NCI-H1105 treated with DMSO at 0.1 percent for 48 hours (cell line): ENCODE measurements at regions not wholly inside any gene's neighbourhood (a gene's known extent, or its start where the extent isn't known, plus 50 kb on each side); places are given as distances from the start of the nearest gene placed in this dataset.

Experiments used
- DNase-seq: peaks from one replicate; lab custom pipeline; 2025; lab: John Stamatoyannopoulos, UW

DNA sequence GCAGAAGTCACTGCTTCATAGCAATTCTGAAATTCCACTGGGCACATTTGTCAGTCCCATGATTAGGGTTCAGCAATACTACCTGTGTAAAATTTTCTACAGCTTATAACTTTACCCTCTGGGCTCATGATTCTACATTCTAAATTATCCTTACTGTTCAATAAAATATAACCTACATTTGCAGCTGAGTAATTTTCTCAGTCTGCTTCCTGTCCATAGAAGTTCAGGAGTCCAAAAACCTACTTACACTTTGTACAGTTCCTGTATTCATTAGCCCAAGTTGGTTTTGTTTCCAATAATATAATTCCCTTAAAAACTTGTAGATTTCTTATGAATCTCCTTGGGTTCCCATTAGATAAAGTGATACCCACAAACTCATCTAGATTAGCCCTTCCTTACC lies 295.3 kb downstream of the SP3 start:
- DNase-seq: no peak

- DNase-seq: no peak
Measured at GRCh38 chr2:173672573-173673340, 292.4 kb downstream of the SP3 start.

DNA sequence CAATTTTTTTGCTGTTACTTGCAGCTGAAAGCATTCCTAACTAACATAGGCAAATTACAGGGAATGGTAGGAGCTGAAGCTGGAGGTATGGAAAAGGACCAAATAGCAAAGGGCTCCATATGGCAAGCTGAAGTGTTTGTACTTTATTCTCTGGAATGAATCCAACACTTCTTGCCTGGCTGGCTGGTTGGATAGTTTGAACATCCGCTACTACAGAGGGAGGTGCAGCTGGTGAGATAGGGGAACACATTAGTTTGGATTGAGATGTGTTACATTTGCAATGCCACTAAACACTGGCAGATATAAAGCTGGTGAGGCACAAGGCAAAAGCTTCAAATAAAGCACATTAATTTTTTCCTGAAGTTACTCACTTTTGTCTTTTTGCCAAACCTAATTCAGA lies 291.5 kb downstream of the SP3 start:
- DNase-seq: peak; percentile 34

GRCh38 chr2:173676647-173677046 lies 288.5 kb downstream of the SP3 start:
- DNase-seq: no peak

DNA sequence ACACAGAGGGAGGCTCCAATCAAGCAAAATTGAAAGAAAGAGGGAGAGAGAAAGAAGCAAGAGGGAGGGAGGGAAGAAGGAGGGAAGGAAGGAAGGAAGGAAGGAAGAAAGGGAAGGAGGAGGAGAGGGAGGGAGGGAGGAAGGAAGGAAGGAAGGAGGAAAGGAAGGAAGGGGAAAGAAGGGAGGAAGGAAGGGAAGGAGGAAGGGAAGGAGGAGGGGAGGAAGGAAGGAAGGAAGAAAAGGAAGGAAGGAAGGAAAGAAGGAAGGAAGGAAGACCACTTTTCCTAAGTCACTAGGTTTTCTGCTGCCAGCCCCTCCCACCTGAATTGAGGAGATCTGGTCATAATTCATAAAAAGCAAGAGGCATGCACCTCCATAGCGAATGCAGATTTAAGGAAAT lies 287.0 kb downstream of the SP3 start:
- no peak for DNase-seq

- no peak for DNase-seq
Measured at GRCh38 chr2:173680574-173680973, 284.6 kb downstream of the SP3 start.

GRCh38 chr2:173681881-173682650 lies 283.1 kb downstream of the SP3 start:
- DNase-seq: no peak

GRCh38 chr2:173684896-173685459 lies 280.2 kb downstream of the SP3 start:
- DNase-seq: no peak

DNA sequence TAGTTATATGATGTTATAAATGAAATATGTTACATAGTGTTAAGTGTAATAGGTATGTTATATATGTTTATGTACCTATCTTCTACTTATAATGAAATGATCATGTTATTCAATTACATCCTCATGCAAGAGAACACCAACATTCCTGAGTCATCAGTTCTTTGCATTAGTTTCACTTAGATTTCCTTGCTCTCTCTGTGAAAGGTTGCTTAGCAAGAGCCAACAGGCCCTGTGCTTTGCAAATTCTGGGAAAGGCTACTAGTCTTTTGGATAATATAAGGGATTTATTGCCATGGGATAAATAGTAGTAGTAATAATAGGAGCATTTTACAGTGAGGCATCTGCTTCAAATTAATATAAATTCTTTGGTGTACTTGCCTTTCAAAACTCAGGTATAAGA lies 274.8 kb downstream of the SP3 start:
- no peak for DNase-seq

DNA sequence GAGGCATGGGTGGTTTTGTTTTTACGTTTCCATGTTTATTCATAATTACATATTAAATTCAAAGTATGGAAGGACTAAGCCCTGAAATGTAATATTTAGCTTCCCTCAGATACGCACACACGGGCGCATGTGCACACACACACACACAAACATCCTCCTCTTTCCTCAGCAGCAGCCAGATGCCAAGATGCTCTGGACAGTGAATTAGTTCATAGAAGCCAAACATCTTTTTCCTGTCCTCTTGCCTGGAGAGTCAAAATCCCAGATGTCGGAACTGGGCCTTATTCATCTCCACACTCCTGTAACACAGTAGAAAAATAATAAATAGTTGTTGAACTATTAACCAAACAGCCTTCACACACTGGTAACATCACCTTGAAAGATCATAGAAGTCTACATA lies 273.1 kb downstream of the SP3 start:
- no peak for DNase-seq

GRCh38 chr2:173693044-173693589 lies 272.1 kb downstream of the SP3 start:
- DNase-seq: no peak

DNA sequence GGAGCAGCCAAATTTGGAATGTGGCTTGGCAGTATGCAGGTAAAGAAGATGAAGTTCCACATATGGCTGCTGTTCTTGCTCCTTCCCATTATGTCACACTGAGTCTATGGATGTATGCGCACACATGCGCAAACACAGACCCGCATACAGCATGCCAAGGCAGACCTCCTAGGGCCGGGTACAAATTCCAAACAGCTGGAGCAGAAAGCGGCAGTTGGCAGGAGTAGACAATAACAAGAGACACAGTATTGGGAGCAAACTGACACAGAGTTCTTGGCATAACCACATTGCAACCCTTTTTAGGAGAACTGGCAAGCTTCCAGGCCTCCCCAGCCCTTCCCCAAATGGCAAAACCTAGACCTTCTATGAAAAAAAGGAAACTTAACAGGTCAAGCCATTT lies 268.9 kb downstream of the SP3 start:
- peak; percentile 2 for DNase-seq

DNA sequence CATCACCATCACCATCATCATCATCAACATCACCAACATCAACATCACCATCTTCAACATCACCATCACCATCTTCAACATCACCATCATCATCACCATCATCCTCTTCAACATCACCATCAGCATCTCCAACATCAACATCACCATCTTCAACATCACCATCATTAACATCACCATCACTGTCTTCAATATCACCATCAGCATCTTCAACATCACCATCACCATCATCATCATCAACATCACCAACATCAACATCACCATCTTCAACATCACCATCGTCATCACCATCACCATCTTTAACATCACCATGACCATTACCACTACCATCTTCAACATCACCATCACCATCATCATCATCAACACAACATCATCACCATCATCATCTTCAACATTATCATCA lies 267.2 kb downstream of the SP3 start:
- no peak for DNase-seq

- no peak for DNase-seq
Measured at GRCh38 chr2:173705656-173706055, 259.5 kb downstream of the SP3 start.

DNA sequence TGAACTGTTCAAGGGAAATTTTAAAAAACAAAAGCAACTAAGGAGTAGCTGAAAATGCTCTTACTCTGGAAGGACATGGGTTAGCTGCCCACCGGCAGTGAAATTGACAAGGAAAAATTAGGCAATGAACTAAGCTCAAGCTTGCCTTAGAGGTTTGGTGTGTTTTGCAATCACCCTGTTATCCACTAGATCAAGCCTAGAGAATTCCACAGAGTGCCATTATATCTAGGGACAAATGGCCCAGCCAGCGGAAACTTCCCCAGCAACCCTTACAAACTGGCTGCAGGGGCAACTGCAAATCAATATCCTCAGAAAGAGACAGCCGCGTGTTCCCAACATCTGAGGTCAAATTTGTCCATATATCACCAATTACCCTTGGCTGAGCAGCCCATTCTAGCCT lies 258.2 kb downstream of the SP3 start:
- no peak for DNase-seq

GRCh38 chr2:173708806-173709205 lies 256.4 kb downstream of the SP3 start:
- no peak for DNase-seq

- DNase-seq: no peak
Measured at GRCh38 chr2:173711816-173712215, 253.4 kb downstream of the SP3 start.

DNA sequence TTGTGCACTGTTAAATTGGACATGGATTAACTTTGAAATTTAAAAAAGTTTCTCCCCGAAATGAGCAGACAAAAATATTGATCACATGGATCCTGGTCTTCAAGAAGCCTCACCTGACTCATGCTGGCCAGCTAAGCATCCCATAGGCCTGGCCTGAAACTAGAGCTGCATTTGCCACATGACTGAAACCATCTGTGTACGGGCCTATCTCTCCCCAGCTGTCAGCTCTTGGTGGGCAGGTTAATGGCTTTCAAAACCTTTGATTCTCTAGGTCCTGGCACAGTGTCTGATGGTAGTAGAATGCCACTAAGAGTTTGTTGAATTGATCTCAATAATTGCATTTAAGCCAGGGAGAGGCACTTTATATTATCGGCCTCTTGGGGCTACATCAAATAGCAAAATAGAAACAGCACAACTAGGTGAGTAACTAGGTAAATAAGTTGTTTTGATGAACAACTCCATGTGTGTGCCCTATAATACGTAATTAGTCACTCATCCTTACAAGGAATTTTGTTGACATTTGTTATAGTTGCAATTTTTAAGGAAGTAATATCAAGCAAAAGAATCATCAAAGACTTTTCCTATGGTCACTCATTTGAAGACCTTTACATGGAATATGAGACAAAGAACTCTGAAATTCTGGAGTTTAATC lies 251.1 kb downstream of the SP3 start:
- DNase-seq: no peak

DNA sequence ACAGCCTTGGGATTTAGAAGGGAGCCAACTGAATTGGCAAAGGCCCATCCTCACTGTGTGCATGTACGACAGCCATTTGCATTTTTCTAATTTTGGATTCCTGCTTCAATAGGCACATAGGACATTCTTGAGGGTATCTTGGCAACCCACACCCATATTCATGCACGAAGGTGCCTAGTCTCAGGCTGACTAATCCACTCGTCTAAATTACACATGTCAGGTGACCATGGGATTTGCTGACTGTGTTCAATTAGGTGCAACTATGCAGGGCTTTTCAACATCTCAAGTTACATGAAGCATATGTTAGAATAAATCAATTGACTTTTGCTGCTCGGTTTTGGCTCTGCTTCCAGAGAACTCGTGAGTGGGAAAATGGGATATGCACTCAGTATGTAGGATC lies 249.7 kb downstream of the SP3 start:
- DNase-seq: peak; percentile 27

GRCh38 chr2:173716458-173717052 lies 248.6 kb downstream of the SP3 start:
- no peak for DNase-seq

GRCh38 chr2:173719471-173719870 lies 245.7 kb downstream of the SP3 start:
- no peak for DNase-seq

GRCh38 chr2:173720306-173720705 lies 244.9 kb downstream of the SP3 start:
- no peak for DNase-seq
